HG02759 (cell line): ENCODE measurements at regions not wholly inside any gene's neighbourhood (a gene's known extent, or its start where the extent isn't known, plus 50 kb on each side); places are given as distances from the start of the nearest gene placed in this dataset.

Source experiments
- ATAC-seq: cut with Tn5 transposase; IDR thresholded peaks from one replicate; pipeline ENCODE4 v1.9.1; 2021; ENCODE audit warnings: mild to moderate bottlenecking, moderate library complexity; ENCODE audit not compliant: unreplicated experiment

DNA sequence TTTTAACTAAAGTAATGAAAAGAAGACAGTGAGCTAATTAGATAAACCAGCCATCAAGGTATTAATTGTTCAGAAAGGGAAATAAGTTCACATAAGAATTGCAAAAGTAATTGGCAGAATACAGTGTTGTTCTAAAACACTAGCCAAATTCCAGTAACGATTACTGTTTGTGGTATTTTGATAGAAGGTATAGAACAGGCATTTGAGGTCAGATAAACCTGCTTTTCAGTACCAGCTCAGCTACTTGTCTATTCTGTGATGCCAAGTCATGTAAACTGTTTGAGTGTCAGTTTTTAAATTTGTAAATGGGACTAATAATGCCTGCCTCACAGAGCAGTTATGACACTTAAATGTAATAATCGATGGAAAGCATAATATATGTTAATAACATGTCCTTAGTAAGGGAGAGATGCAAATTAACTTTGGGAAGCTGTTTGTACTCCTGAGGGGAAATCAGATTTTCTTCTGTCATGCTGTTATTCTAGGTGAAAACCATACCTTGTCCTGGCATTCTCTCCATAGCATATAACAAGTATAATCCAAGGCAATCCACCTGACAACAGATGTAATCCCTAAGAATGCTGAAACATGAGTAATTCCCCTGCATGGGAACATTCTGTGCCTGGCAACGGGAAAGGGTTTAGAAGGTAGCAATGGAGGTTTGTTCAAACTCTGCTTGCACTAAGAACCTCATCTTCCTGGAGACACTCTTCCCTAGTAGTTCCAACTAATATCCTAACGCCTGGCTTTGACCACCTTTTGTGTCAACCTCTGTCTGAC, 509.5 kb upstream of the PAPPA start:
- no peak for ATAC-seq

DNA sequence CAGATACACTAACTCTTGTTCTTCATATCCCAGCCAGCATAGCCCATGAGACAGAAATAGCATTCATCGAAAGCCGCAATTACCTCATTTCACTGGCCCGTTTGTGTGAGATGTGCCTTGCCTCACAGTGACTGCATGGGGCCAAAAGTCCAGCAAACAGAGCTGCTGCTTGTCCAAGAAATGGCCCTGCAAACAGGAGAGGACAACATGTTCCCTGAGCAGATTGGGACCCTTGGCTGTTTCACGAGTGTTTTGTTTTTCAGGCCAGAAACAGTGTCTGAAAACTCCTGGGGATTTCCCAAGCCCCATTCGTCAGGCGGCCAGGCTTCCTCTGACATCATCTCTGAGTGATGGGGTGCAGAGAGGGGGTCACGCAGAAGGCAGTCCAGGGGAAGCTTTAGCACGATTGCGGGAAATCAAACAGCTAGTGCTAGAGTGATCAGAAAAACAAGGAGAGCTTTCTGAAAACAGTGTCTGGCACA, 503.6 kb upstream of the PAPPA start:
- no peak for ATAC-seq

DNA sequence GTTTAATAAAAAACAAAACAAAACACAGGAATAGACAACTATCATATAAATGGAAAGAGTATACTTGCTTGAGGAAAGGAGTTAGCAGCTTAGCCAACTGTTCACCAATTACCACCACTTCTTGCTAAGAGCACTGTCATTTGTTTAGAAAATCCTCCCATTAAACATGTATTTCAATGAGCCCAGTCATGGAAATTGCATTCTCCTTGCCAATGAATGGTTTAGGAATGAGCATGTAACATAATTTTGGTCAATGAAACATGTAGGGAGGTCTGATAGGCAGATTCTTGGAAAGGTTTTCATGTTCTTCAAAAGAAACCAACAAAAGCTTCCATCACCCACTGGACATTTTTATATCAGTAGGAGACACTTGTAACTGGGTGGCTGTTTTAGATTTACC, 502.8 kb upstream of the PAPPA start:
- ATAC-seq = no peak

DNA sequence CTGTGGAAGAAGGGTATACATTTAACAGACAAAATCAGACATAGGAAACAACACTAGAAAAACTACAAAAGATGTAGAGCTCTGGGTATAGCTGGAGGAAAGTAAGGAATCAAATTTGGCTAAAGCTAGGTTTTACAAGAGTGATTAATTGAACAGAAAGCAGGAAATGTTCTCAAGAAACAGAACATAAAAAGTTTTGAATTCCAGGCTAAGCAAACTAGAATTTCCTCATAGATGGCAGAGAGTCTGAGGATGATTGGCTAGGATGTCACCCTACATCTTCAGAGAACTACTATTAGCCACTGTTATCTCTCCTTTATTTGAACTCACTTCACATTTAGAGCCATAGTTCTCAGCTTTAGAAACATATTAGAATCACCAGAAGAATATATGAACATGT, 502.1 kb upstream of the PAPPA start:
- ATAC-seq = no peak

DNA sequence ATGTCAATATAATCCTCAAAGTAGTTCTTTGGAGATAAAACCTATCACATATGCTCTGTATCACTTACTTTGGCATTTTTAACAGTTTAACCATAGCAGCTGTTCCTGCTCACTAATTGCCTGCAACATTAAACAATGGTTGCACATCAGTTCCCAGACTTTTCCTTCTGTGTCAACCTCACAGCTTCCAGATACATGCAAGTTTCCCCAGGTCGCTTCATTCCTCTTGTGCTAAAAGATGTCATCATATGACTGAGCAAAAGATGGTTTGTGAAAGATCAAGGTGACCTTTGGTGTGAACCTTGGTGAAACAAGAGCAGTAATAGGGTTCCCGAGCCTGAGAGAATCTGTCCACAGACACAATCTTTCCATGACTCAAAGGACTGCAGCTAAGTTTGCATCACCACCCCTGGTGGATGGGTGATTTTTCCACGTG, 500.4 kb upstream of the PAPPA start:
- no peak for ATAC-seq

DNA sequence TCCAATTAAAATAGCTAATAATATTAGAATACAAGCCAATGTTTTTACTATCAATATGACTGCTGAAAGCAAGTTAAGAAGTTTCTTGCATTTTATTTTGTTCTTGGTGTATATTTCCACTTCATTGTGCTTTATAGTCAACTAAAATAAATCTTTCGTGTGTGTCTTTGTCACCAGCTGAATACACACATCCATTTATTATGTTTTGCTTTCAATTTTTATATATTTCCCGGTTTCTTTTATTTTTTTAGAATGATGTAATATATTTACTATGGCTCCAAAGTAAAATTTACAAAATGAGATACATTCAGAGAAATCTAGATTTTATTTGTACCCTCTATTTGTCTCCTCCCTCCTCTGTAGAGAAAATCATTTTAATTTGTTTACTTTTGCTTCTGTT, 495.9 kb upstream of the PAPPA start:
- no peak for ATAC-seq

DNA sequence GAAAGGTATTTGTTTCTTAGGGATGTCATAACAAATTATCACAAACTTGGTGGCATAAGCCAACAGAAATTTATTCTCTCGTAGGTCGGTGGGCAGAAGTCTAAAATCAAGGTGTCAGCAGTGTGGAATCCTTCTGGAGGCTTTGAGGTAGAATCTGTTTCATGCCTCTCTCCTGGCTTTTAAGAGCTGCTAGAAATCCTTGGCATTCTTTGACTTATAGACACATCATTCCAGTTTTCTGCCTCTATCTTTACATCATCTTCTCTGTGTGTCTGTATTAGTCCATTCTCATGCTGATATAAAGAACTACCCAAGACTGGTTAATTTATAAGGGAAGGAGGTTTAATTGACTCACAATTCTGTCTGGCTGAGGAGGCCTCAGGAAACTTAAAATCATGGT, 488.1 kb upstream of the PAPPA start:
- ATAC-seq = no peak

DNA sequence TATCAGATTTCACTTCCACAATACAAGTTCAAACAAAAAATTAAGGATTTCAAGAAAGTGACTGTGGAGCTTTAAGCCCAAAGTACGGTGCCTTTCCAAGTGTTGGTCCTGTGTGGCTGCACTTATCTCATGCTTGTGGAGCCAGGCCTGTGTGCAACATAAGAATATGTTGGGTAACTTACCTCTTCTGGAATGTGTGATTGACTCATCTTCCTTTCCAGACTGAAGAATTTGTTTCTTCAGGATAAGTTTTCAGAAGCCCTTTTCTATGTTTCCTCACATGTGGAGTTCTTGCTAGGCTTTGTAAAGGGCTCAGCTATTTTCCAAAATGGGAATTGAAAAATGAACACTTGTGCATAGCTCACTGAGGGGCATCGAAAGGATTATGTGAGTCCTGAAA, 485.1 kb upstream of the PAPPA start:
- ATAC-seq = no peak

DNA sequence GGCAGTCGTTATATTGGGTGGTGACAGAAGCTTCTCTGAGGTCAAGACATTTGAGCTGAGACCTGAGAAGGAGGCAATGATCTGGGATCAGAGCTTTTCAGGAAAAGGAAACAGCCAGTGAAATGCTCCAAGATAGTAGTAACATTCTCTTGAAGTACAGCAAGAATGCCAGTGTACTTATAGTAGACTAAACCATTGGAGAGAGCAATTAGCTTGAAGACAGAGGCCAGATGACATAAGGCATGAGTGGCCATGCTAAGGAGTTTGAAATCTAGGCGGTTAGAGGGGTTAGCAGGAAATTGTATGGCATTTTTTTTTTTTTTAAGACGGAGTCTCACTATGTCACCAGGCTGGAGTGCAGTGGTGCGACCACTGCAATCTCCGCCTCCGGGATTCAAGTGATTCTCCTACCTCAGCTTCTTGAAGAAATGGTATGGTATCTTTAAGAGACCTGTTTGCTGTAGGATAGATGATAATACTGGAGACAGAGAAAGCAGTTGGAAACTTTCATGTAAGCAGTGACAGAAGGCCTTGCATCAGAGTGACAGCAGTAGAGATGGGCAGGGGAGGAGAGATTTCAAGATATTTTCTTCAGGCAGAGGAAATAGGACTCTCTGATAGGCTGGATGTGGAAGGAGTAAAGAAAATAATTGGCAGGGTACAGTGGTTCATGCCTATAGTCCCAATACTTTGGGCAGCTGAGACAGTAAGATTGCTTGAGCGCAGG, 482.2 kb upstream of the PAPPA start:
- no peak for ATAC-seq

DNA sequence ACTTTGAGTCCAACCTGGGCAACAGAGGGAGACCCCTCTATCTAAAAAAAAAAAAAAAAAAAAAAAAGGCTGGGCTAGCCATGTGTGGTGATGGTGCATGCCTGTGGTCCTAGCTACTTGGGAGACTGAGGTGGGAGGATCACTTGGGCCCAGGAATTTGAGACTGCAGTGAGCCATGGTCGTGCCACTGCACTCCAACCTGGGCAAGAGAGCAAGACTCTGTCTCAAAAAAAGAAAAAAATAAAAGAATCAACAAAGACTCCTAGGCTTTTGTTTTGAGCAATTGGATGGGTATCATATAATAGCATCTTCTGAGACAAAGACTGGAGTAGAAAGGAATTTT, 481.7 kb upstream of the PAPPA start:
- no peak for ATAC-seq

DNA sequence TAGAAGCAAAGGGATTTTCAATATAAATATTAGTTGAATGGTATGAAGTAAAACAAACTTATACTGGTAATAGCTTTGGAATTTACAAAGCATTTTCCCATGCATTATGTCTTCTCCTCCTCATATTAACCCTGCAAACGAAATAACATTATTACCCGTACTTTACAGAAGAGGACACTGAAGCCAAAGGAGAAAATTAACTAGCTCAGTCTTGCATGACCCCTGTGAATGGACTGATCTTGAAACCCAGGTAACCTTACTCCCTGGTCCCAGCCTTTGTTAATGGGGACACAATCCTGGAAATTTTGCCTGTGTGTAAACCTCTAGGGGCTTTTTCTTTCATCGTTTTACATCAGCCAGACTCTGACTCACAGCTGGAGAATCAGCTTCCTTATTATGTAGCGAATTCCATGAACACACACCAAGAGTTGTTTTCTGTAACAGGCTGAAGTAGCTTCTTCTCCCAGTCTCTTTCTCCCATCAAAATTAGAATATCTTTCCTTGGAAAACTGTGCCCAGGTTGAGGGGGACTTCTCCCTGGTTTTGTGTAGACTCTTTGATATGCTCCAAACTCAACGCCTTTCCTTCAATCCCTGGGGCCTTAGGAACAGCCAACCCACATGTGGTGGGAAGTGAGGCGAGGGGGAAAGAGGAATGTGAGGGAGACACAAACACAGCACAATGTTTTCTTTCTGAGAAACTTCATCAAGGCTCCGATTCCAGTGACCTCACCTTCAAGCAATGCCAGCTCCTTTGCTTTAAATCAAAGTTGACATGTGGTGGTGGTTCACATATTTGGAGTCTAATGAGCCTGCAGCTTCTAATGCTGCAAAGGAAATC, 480.9 kb upstream of the PAPPA start:
- ATAC-seq = no peak

DNA sequence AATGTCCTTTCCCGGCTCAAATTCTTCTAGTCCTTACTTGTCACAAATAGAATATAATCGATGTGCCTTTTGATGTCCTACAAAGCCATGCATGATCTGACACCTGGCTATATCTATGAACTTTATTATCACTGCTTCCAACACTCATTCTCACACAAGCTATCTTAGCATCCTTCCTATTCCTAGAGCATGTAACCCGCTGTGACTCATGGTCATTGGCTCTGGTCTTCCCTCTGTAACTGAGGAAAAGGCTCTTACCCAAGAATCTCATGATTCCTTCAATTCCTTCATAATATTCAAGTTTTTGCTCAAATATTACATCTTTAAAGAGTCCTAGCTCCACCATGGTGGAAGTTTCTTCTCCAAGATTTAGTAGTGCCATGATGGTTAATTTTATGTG, 480.0 kb upstream of the PAPPA start:
- no peak for ATAC-seq

DNA sequence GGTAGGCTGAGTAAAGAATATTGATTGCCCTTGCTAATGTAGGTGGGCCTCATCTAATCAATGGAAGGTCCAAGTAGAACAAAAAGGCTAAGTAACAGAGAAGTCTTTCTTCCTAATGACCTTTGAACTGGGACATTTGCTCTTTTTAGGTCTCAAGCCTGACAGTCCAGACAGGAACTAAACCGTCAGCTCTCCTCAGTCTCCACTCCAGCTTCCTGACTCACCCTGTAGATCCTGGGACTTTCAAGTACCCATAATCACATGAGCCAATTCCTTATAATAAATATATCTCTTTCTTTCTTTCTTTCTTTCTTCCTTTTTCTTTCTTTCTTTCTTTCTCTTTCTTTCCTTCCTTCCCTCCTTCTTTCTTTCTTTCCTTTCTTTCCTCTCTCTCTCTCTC, 479.5 kb upstream of the PAPPA start:
- no peak for ATAC-seq

DNA sequence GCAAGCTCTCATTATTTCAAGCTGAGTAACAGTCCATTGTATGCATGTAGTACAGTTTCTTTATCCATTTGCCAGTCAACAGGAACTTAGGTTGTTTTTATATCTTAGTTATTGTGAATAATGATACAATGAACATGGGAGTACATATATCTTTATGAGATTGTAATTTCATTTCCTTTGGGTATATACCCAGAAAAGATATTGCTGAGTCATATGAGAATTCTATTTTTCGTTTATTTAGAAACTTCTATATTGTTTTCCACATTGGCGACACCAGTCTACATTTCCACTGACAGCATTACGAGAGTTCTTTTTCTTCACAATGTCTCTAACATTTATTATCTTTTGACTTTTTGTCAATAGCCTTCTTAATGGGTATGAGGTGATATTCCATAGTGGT, 477.8 kb upstream of the PAPPA start:
- ATAC-seq = no peak

DNA sequence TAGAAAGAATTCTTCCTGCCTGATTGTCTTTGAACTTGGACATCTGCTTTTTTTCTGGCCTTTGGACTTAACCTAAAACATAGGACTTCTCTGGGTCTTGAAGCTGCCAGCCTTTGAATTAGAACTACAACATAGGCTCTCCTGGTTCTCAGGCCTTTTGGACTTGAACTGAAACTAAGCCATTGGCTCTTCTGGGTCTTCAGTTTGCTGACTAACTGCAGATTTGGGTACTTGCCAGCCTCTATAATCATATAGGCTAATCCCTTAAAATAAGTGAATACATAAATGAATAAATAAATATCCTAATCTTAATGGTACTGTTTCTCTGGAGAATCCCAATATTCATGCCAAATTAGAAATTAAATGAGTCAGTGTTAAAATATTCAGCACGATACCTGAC, 473.4 kb upstream of the PAPPA start:
- ATAC-seq = no peak

DNA sequence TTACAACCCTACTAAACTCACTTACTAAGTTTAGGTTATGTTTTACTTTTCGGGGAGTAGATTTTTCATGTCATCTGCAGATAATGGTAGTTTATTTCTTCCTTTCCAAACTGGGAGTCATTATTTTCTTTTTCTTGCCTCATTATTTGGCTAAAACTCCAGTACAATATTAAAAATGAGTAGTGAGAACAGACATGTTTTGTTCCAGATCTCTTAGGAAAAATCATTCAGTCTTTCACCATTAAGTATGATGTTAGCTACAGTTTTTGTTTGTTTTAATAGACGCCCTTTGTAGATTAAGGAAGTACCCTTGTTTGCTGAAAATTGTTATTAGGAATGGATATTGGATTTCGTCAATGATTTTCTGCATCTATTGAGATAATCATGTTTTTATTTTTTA, 472.0 kb upstream of the PAPPA start:
- no peak for ATAC-seq

DNA sequence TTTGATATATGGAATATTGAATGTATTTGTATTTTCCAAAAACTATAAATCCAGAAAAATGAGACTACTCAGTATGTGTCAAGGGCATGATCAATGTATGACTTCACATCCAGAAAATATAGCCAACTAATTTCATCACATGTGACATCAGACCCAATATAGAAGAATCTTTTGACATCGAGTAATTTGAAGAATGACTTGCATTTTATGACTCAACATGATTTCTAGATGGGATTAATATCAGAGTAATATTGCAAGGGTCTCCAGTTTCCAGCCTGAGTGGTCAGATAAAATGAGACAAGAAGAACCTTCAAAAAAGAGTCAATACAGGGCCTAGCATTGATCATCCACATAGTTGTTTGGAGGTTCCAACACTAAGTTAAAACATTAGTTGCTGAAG, 467.5 kb upstream of the PAPPA start:
- no peak for ATAC-seq

DNA sequence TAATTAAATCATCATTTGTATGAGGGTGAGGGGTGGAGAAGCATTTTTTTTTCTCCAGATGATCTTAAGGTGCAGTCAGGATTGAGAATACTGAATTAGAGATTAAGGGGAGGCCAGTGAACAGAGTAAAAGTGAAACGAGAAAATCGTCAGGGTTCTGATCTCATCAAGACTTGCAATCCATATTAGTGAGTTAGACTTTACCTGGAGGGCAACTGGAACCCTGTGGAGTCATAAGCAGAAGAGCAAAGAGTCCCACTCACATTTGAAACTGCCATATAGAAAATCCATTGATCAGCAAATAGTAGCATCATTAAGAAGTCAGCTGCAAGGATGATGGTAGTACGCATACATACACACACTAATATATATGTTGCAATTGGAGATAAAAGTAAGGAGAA, 466.2 kb upstream of the PAPPA start:
- ATAC-seq = no peak

DNA sequence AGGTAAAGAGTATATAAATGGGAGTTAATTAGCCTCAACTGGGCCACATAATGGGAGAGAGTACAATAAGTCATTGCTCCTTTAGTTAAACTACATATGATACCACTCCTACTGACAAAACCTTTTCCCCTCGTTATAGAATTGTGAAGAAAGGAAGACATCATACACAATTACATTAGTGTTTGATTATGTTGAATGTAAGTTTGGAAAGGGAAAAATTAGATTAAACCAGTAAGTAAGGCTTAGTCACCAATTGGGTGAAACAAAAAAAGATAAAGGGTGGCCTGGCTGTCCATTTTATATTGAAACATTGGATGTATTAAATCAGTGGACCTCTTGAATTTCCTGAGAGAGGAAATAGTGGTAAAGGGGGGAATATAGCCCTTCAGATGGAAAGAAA, 464.3 kb upstream of the PAPPA start:
- no peak for ATAC-seq

DNA sequence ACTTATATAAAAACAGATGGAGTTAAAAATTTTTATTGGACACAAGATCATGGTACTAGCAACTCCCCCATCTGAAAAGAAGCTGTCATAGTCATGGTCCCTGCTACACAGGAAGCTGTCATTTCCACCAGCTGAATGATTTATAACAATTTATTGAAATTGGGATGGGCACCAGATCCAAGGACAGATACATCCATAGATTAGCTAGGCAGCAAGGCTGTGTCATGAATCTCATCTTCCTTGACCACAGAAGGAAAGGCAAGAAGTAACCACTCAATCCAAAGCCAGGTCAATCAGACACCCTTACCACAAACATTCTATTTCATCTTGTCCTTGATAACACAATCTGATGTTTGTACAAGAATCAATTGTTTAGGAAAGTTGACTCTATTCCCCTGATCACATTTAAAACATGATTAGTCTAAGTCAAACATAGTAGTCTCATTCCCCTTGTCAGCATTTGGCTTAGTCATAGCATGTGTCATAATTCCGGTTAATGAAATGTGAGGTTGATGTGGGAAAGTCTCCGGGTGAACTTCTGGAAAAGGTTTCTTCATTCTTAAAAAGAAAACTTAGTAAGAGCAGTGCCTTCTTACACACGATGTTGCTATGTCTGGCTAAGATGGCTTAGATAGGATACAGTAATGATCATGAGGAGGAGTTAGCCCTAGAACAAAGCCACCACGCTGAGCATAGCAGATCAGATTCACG, 462.6 kb upstream of the PAPPA start:
- ATAC-seq = no peak

DNA sequence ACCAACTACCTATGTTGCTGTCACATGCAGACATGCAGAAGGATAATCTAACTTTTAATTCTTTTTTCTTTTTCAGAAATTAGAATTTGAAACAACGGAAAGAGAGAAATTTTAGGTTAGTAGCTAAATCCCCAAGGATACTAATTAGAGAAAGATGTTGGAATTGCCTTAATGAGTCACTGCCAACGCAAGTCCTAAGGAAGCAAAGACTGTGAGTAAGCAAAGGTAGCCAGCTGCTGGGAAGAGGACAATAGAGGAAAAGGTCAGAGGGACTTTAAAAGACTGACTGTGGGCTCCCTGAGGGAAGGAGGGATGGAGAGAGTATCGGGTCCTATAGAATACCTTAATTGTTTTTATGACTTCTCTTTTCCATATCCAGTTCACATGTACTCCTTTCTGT, 461.9 kb upstream of the PAPPA start:
- no peak for ATAC-seq
